Activated CD4-positive, alpha-beta T cell treated with anti-CD3 and anti-CD28 coated beads, Interleukin-2, amount 10 ng/mL, durations not matched to agents 24 days and 14 days (primary cell): ENCODE measurements at regions not wholly inside any gene's neighbourhood (a gene's known extent, or its start where the extent isn't known, plus 50 kb on each side); places are given as distances from the start of the nearest gene placed in this dataset.
"Not testable (repeated sequence)": the region's sequence is repeated elsewhere in the genome, so short reads cannot be mapped to it uniquely, and the experiment has no call there.

Experiments
- DNase-seq: peaks from one replicate; pipeline ENCODE4 v3.0.0; 2022
- H3K27ac Mint-ChIP-seq: one replicate; pipeline ENCODE4 v1.8.0; 2022; ENCODE audit warnings: mild to moderate bottlenecking, mixed read lengths
- H3K27me3 Mint-ChIP-seq: one replicate; pipeline ENCODE4 v1.8.0; 2022; ENCODE audit warnings: mixed read lengths
- H3K36me3 Mint-ChIP-seq: one replicate; pipeline ENCODE4 v1.8.0; 2022; ENCODE audit warnings: low read depth, mild to moderate bottlenecking, mixed read lengths
- H3K4me1 Mint-ChIP-seq: one replicate; pipeline ENCODE4 v1.8.0; 2021; ENCODE audit warnings: mixed read lengths
- H3K4me3 Mint-ChIP-seq: one replicate; pipeline ENCODE4 v1.8.0; 2022; ENCODE audit warnings: mild to moderate bottlenecking, moderate library complexity, mixed read lengths
- H3K9me3 Mint-ChIP-seq: one replicate; pipeline ENCODE4 v1.8.0; 2021; ENCODE audit warnings: mixed read lengths
- intact Hi-C: fragments of 100-400 bp; cut with micrococcal nuclease; formaldehyde crosslinking; loops from one replicate; pipeline ENCODE4 v1.15.1; 2023

DNA sequence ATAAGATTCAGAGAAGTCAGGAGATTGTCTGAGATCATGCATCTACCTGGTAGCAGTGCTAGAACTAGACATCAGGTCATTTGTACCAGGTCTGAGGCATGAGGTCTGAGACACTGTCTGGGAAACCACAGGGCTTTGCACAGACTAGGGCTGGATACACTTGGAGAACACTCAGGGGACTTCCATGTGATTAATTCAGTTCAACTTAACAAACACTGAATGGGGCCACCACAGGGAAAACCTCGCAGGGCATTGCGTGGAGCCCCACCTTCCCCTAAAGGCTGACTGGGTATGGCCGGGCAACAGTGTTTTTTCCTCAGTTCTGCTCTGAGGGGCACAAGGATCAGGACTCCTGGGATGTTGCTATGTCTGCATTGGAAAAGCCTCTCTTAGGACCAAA, 86.5 kb upstream of the WARS2 start:
- no peak for DNase-seq

DNA sequence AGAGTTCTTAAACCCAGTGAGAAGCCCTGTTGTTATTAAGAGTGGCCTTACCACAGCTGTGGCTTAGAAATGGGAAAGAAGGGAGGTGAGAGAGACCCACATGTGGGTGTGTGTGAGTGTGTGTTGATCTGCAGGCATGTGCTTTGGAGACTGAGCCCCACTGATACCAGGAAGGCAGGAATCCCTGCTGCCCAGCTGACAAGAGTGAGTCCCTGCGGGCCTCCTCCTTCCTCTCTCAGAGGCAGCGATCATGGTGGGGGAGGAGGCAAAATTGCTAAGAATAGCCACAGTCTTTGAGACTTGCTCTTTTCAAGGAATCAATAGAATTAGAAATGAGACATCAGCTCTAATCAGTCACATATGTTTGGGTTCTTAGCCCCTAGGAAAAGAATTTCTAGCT, 87.0 kb upstream of the WARS2 start:
- Mint-ChIP-seq H3K27ac (no peak overlapping the region), H3K4me1 (peaks cover 4% of the 10 kb centered on the region), H3K9me3 (no peaks in the 10 kb centered on the region), H3K4me3 (no peak overlapping the region), H3K27me3 (no peaks in the 10 kb centered on the region), H3K36me3 (no peaks in the 10 kb centered on the region)
- intact Hi-C loops, result no loop called here
- DNase-seq, result no peak

More for the DNA sequence above, 86.5 kb upstream of the WARS2 start:
- Mint-ChIP-seq H3K36me3 (no peaks in the 10 kb centered on the region), H3K4me3 (no peak overlapping the region), H3K27ac (no peak overlapping the region), H3K4me1 (peaks cover 4% of the 10 kb centered on the region), H3K27me3 (no peaks in the 10 kb centered on the region), H3K9me3 (no peaks in the 10 kb centered on the region)
- intact Hi-C loops, result no loop called here

- Mint-ChIP-seq H3K9me3 (no peaks in the 10 kb centered on the region), H3K4me3 (no peak overlapping the region), H3K36me3 (no peaks in the 10 kb centered on the region), H3K27me3 (no peaks in the 10 kb centered on the region), H3K4me1 (peaks cover 4% of the 10 kb centered on the region), H3K27ac (no peak overlapping the region)
- intact Hi-C loops, result no loop called here
- no peak for DNase-seq
These were observed 88.1 kb upstream of the WARS2 start for GRCh38 chr1:119228335-119229080.

DNA sequence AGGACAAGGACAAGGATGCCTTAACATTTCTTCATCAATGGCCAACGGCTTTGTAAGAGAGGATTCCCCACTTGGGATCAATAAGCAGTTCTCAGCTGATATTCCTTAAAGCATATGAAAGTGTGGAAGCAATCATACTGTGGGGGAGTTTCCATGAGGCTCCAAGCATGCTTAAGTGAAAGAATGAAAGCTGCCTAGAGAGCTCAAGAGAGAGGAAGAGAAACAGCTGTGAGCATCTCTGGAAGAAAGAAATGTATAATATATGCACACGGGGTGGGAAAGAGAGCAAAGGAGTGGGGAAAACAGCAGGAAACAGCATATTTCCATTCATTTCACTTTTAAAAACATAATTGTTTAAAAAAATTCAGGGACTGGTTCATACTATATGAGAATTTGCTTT, 94.7 kb upstream of the WARS2 start:
- no peak overlapping the region for H3K4me3 Mint-ChIP-seq
- H3K9me3 Mint-ChIP-seq, result no peaks in the 10 kb centered on the region
- H3K27ac Mint-ChIP-seq, result no peak overlapping the region
- no peaks in the 10 kb centered on the region for H3K36me3 Mint-ChIP-seq
- no peaks in the 10 kb centered on the region for H3K4me1 Mint-ChIP-seq
- intact Hi-C loops, result no loop called here
- no peaks in the 10 kb centered on the region for H3K27me3 Mint-ChIP-seq
- no peak for DNase-seq

DNA sequence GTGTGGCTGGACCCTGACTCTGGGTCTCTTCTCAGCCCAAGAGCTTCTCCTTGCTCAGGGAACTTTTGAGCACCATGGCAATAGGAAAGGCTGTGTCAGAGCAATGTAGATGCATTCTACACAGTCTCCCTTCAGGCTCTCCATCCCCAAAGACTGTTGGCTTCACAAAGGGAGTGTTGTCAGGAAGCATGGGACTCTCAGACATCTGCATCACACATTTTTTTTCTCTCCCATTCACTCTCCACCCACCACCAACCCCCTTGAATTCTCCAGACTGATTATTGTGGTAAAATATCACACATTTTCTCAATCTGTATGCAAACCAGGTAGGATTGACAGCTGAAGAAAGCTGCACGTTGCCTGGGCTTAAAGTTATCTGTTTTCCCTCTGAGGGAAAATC, 105.4 kb upstream of the WARS2 start:
- DNase-seq, result no peak
- H3K27ac Mint-ChIP-seq, result no peak overlapping the region
- no peaks in the 10 kb centered on the region for H3K27me3 Mint-ChIP-seq
- no peak overlapping the region for H3K4me3 Mint-ChIP-seq
- intact Hi-C loops, result no loop called here
- no peaks in the 10 kb centered on the region for H3K9me3 Mint-ChIP-seq
- no peaks in the 10 kb centered on the region for H3K4me1 Mint-ChIP-seq
- no peaks in the 10 kb centered on the region for H3K36me3 Mint-ChIP-seq

GRCh38 chr1:119249283-119249682, 108.8 kb upstream of the WARS2 start:
- intact Hi-C loops, result no loop called here
- DNase-seq, result no peak
- H3K36me3 Mint-ChIP-seq, result no peaks in the 10 kb centered on the region
- no peaks in the 10 kb centered on the region for H3K27me3 Mint-ChIP-seq
- H3K4me3 Mint-ChIP-seq, result no peak overlapping the region
- no peaks in the 10 kb centered on the region for H3K4me1 Mint-ChIP-seq
- H3K9me3 Mint-ChIP-seq, result no peaks in the 10 kb centered on the region
- H3K27ac Mint-ChIP-seq, result no peak overlapping the region

GRCh38 chr1:119250299-119250698, 109.8 kb upstream of the WARS2 start:
- intact Hi-C loops, result no loop called here
- Mint-ChIP-seq H3K27ac (no peak overlapping the region), H3K36me3 (no peaks in the 10 kb centered on the region), H3K4me3 (no peak overlapping the region), H3K4me1 (no peaks in the 10 kb centered on the region), H3K9me3 (no peaks in the 10 kb centered on the region), H3K27me3 (no peaks in the 10 kb centered on the region)
- DNase-seq, result no peak

- H3K27me3 Mint-ChIP-seq, result no peaks in the 10 kb centered on the region
- H3K27ac Mint-ChIP-seq, result no peak overlapping the region
- no peaks in the 10 kb centered on the region for H3K36me3 Mint-ChIP-seq
- H3K4me1 Mint-ChIP-seq, result no peaks in the 10 kb centered on the region
- H3K9me3 Mint-ChIP-seq, result no peaks in the 10 kb centered on the region
- intact Hi-C loops, result no loop called here
- no peak for DNase-seq
- H3K4me3 Mint-ChIP-seq, result no peak overlapping the region
These were observed 111.3 kb upstream of the WARS2 start for GRCh38 chr1:119251751-119252150.

DNA sequence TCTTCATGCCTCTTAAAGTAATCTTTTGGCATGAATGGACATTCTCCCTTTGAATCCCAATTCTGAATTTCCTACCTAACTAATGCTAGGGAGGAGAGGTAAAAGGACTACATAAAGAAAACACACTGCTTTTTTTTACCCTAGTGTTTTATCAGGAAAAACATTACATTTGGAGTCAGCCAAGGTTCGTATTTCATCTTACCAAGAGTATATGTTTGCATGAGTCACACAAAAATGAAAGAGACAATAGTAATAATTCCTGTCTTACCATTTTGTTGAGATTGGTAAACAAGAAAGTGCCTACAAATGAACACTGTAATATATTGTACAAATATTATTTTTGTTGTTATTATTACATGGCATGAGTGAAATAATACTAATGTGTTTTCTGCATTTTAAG, 112.9 kb upstream of the WARS2 start:
- H3K27me3 Mint-ChIP-seq, result no peaks in the 10 kb centered on the region
- H3K4me1 Mint-ChIP-seq, result no peaks in the 10 kb centered on the region
- no peak overlapping the region for H3K4me3 Mint-ChIP-seq
- intact Hi-C loops, result no loop called here
- no peak overlapping the region for H3K27ac Mint-ChIP-seq
- no peaks in the 10 kb centered on the region for H3K36me3 Mint-ChIP-seq
- H3K9me3 Mint-ChIP-seq, result no peaks in the 10 kb centered on the region
- DNase-seq, result no peak

DNA sequence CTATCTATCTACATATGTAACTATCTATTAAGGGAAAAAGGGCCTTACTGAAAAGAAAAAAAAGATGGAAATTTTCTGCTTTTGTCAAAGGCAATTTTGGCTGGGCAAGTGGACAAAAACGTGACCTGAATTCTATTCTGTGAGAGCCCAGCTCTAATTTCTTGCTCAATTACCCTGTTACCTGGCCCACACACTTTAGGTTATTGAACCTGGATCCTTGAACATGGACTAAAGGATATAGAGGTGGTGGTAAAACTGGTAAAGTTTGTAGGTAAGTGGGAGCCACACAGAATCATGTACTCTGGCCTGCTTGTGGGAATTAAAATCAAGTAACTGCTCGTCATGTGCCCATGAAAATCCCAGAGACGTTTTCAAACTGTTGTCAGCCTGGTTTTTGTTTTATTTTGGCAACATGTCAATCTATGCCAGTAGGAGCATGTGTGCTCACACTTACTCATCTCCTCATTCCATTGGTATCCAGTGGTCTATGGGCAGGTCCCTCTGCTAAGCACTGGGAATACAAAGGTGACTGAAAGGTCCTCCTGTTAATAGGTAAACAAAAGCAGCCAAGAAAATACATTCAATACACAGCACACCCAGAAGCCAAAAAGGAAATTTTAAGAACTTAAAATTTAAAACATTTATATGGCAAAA, 113.7 kb upstream of the WARS2 start:
- intact Hi-C loops, result no loop called here
- Mint-ChIP-seq H3K4me1 (no peaks in the 10 kb centered on the region), H3K9me3 (no peaks in the 10 kb centered on the region), H3K27me3 (no peaks in the 10 kb centered on the region), H3K4me3 (no peak overlapping the region), H3K27ac (no peak overlapping the region), H3K36me3 (no peaks in the 10 kb centered on the region)
- no peak for DNase-seq

GRCh38 chr1:119256089-119256488, 112.5 kb upstream of the HAO2 start:
- H3K4me3 Mint-ChIP-seq, H3K27ac Mint-ChIP-seq, H3K36me3 Mint-ChIP-seq, DNase-seq, intact Hi-C loops, H3K27me3 Mint-ChIP-seq, H3K4me1 Mint-ChIP-seq, H3K9me3 Mint-ChIP-seq: not testable (repeated sequence)

- Mint-ChIP-seq H3K4me1 (no peaks in the 10 kb centered on the region), H3K27ac (no peak overlapping the region), H3K27me3 (no peaks in the 10 kb centered on the region), H3K9me3 (no peaks in the 10 kb centered on the region), H3K4me3 (no peak overlapping the region), H3K36me3 (no peaks in the 10 kb centered on the region)
- intact Hi-C loops, result no loop called here
- DNase-seq, result no peak
These were observed 108.1 kb upstream of the HAO2 start for GRCh38 chr1:119260506-119260905.

DNA sequence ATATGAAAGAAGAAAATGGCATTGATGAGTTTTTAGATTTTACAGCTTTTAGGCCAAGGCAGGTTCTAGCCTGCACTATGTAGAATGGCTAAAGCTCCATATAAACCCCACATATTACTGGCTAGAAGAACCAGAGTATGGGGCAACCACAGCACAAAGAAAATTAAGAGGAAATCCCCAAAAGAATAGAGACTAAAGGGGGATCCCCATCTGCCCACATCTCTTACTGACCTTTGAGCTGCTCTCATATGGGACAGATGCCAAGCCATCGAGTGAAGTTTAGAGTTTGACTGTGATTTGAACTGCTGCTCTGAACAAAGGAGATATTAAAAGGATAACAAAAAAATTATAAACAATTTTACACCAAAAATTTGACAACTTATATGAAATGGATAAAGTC, 102.2 kb upstream of the HAO2 start:
- intact Hi-C loops, result no loop called here
- no peak overlapping the region for H3K27ac Mint-ChIP-seq
- DNase-seq, result no peak
- peaks cover 6% of the 10 kb centered on the region for H3K27me3 Mint-ChIP-seq
- no peaks in the 10 kb centered on the region for H3K9me3 Mint-ChIP-seq
- H3K36me3 Mint-ChIP-seq, result no peaks in the 10 kb centered on the region
- H3K4me3 Mint-ChIP-seq, result no peak overlapping the region
- no peaks in the 10 kb centered on the region for H3K4me1 Mint-ChIP-seq

DNA sequence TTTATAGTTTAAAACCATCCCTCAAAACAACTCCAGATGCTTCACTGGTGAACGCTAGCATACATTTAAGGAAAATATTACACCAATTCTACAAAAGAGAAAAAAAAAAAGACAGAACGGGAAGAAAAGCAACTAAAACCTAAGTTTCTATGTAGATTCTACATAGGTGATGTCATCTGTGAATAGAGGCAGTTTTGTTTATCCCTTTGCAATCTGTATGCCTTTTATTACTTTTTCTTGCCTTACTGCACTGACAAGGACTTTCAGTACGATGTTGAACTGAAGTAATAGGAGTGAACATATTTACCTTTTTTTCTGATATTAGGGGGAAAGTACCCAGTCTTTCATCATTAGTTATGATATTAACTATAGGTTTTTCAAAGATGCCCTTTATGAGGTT, 101.7 kb upstream of the HAO2 start:
- Mint-ChIP-seq H3K27ac (no peak overlapping the region), H3K9me3 (no peaks in the 10 kb centered on the region), H3K4me1 (no peaks in the 10 kb centered on the region), H3K27me3 (peaks cover 6% of the 10 kb centered on the region), H3K36me3 (no peaks in the 10 kb centered on the region), H3K4me3 (no peak overlapping the region)
- intact Hi-C loops, result no loop called here
- no peak for DNase-seq

GRCh38 chr1:119267288-119267687, 101.3 kb upstream of the HAO2 start:
- H3K27ac Mint-ChIP-seq, intact Hi-C loops, H3K36me3 Mint-ChIP-seq, H3K4me3 Mint-ChIP-seq, H3K27me3 Mint-ChIP-seq, DNase-seq, H3K4me1 Mint-ChIP-seq, H3K9me3 Mint-ChIP-seq: not testable (repeated sequence)
